ENCODE measurements at regions not wholly inside any gene's neighbourhood (a gene's known extent, or its start where the extent isn't known, plus 50 kb on each side); places are given as distances from the start of the nearest gene placed in this dataset.
"Not testable (repeated sequence)": the region's sequence is repeated elsewhere in the genome, so short reads cannot be mapped to it uniquely, and the experiment has no call there.

DNA sequence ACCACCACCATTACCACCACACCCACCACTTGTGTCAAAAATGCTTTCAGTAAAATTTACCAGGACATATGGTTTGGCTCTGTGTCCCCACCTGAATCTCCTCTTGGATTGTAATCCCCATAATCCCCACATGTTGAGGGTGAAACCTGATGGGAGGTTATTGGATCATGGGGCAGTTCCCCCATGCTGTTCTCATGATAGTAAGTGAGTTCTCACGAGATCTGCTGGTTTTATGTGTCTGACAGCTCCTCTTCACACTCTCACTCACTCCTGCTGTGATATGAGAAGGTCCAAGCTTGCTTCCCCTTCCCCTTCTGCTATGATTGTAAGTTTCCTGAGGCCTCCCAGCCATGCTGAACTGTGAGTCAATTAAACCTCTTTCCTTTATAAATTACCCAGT, 176.8 kb upstream of the ERBB4 start:
- TF ChIP-seq, protein P1, sequence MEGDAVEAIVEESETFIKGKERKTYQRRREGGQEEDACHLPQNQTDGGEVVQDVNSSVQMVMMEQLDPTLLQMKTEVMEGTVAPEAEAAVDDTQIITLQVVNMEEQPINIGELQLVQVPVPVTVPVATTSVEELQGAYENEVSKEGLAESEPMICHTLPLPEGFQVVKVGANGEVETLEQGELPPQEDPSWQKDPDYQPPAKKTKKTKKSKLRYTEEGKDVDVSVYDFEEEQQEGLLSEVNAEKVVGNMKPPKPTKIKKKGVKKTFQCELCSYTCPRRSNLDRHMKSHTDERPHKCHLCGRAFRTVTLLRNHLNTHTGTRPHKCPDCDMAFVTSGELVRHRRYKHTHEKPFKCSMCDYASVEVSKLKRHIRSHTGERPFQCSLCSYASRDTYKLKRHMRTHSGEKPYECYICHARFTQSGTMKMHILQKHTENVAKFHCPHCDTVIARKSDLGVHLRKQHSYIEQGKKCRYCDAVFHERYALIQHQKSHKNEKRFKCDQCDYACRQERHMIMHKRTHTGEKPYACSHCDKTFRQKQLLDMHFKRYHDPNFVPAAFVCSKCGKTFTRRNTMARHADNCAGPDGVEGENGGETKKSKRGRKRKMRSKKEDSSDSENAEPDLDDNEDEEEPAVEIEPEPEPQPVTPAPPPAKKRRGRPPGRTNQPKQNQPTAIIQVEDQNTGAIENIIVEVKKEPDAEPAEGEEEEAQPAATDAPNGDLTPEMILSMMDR (IDR thresholded peaks at IDR 0.05) = not testable (repeated sequence)
- TF ChIP-seq EP300 (IDR thresholded peaks at IDR 0.05) = not testable (repeated sequence)

All from gastroesophageal sphincter (tissue), 3 donors.